Endothelial cell of umbilical vein (primary cell): ENCODE measurements at regions not wholly inside any gene's neighbourhood (a gene's known extent, or its start where the extent isn't known, plus 50 kb on each side); places are given as distances from the start of the nearest gene placed in this dataset.

Experiments
- BruUV-seq: library from RNA; stranded (reverse); fragments of 400-500 nt; replicated peaks from 2 replicates; lab custom pipeline; 2021; lab: Mats Ljungman, UMichigan
- CTCF ChIA-PET: fragments of 300-600, 350-600 bp; sonication (Branson Sonifier 250); formaldehyde crosslinking; loops from one replicate; lab custom pipeline; 2021; ENCODE audit warnings: antibody characterized with exemption, inconsistent platforms; lab: Charles Lee
- POLR2A ChIA-PET: fragments of 300-600, 350-600 bp; sonication (Branson Sonifier 250); formaldehyde crosslinking; loops from one replicate; lab custom pipeline; 2021; ENCODE audit warnings: antibody characterized with exemption, inconsistent platforms; lab: Charles Lee
- DNase-seq: peaks from one replicate; pipeline ENCODE4 v3.0.0-alpha.2; 2011; ENCODE audit warnings: low read depth, low spot score
- FAIRE-seq: peaks from 2 replicates; lab custom pipeline; 2011; peaks lifted over from hg19 to GRCh38; lab: Jason Lieb, UNC
- H2AFZ ChIP-seq: 2 replicates; pipeline ENCODE4 v1.6.0; 2012; ENCODE audit warnings: low read depth, low read length, control low read depth, inconsistent platforms
- H3K27ac ChIP-seq: 2 replicates; pipeline ENCODE4 v1.5.1; 2011; ENCODE audit warnings: low read depth, mild to moderate bottlenecking, control low read depth, low read length, moderate library complexity; ENCODE audit not compliant: insufficient read depth
- H3K27me3 ChIP-seq, 2 experiments: 2 replicates each; pipeline versions ENCODE4 v1.6.0 to v1.6.1; 2011; ENCODE audit warnings: low read length in 2 of 2, mixed read lengths in 1 of 2; ENCODE audit not compliant: control insufficient read depth in 2 of 2, insufficient read depth in 2 of 2
- H3K36me3 ChIP-seq, 2 experiments: 2 replicates in 1 of 2; 3 replicates in 1 of 2; pipeline ENCODE4 v1.5.1; 2011; ENCODE audit warnings: low read length in 2 of 2, mild to moderate bottlenecking in 1 of 2, moderate library complexity in 1 of 2; ENCODE audit not compliant: control insufficient read depth in 2 of 2, insufficient read depth in 2 of 2; ENCODE audit errors: extremely low read depth in 1 of 2
- H3K4me1 ChIP-seq: 3 replicates; pipeline ENCODE4 v1.5.1; 2011; ENCODE audit warnings: mild to moderate bottlenecking, low read length; ENCODE audit not compliant: control insufficient read depth, insufficient read depth; ENCODE audit errors: extremely low read depth
- H3K4me2 ChIP-seq: 2 replicates; pipeline ENCODE4 v1.6.1; 2011; ENCODE audit warnings: low read length, control low read depth, mixed read lengths; ENCODE audit not compliant: insufficient read depth
- H3K4me3 ChIP-seq, 3 experiments: fragments of 200-600 bp in 1 of 3; sonication (generic), shearing (Covaris generic) in 1 of 3; replicated peaks in 1 of 3; 2 replicates each; pipeline ENCODE4 v1.5.1; 2011 to 2016; ENCODE audit warnings: control low read depth in 3 of 3, low read length in 3 of 3, mild to moderate bottlenecking in 2 of 3, inconsistent platforms in 1 of 3, low read depth in 1 of 3, moderate library complexity in 1 of 3; ENCODE audit not compliant: insufficient read depth in 1 of 3
- H3K79me2 ChIP-seq: 2 replicates; pipeline ENCODE4 v1.6.0; 2012; ENCODE audit warnings: low read length, inconsistent platforms; ENCODE audit not compliant: control insufficient read depth, insufficient read depth
- H3K9ac ChIP-seq: replicated peaks from 2 replicates; pipeline ENCODE3; 2011; ENCODE audit warnings: low read length, control low read depth; ENCODE audit not compliant: insufficient read depth; ENCODE audit errors: extremely low read depth
- H3K9me1 ChIP-seq: replicated peaks from 3 replicates; pipeline ENCODE4 v1.6.0; 2011; ENCODE audit warnings: mild to moderate bottlenecking, low read length; ENCODE audit not compliant: control insufficient read depth, insufficient read depth; ENCODE audit errors: extremely low read depth
- H3K9me3 ChIP-seq: replicated peaks from 2 replicates; pipeline ENCODE4 v1.5.1; 2012; ENCODE audit warnings: low read length, inconsistent platforms; ENCODE audit not compliant: control insufficient read depth, insufficient read depth
- H4K20me1 ChIP-seq: replicated peaks from 2 replicates; pipeline ENCODE3; 2011; ENCODE audit warnings: mild to moderate bottlenecking, low read length; ENCODE audit not compliant: control insufficient read depth, insufficient read depth; ENCODE audit errors: extremely low read depth
- EZH2 ChIP-seq: IDR thresholded peaks from 2 replicates; pipeline ENCODE4 v1.6.1; 2012; ENCODE audit warnings: borderline replicate concordance, low read depth, mild to moderate bottlenecking, moderate library complexity, low read length, inconsistent platforms; ENCODE audit not compliant: severe bottlenecking
- FOS ChIP-seq: IDR thresholded peaks from 2 replicates; pipeline ENCODE4 v1.6.1; 2011; ENCODE audit warnings: mild to moderate bottlenecking, low read length, moderate library complexity, borderline replicate concordance; ENCODE audit not compliant: insufficient read depth
- GATA2 ChIP-seq: IDR thresholded peaks from 2 replicates; pipeline ENCODE4 v1.7.0; 2011; ENCODE audit warnings: low read depth, mild to moderate bottlenecking, moderate library complexity, mixed read lengths, low read length; ENCODE audit not compliant: insufficient read length, insufficient read depth
- JUN ChIP-seq: IDR thresholded peaks from 2 replicates; pipeline ENCODE4 v1.6.1; 2011; ENCODE audit warnings: borderline replicate concordance, low read depth; ENCODE audit not compliant: insufficient read length, insufficient read depth
- MAX ChIP-seq: IDR thresholded peaks from 2 replicates; pipeline ENCODE4 v1.6.1; 2011; ENCODE audit not compliant: insufficient read depth, insufficient read length
- MYC ChIP-seq: IDR thresholded peaks from one replicate; pipeline ENCODE4 v1.6.1; 2011; ENCODE audit warnings: mild to moderate bottlenecking, low read depth, low read length
- POLR2A ChIP-seq: IDR thresholded peaks from 2 replicates; pipeline ENCODE4 v1.6.1; 2012; ENCODE audit warnings: low read depth, mild to moderate bottlenecking, control low read depth, low read length
- POLR2AphosphoS5 ChIP-seq: IDR thresholded peaks from 2 replicates; pipeline ENCODE4 v1.6.1; 2012; ENCODE audit warnings: low read depth, mild to moderate bottlenecking, control low read depth, low read length, moderate library complexity; ENCODE audit not compliant: insufficient read depth
- dilution Hi-C: fragments of 300-500 bp; cut with MboI; formaldehyde crosslinking; loops from one replicate; pipeline ENCODE4 v1.15.0; 2019; ENCODE audit warnings: low sequenced_read_pairs; ENCODE audit not compliant: extremely low pct_ligation_motif_present
- intact Hi-C: fragments of 100-400 bp; cut with micrococcal nuclease; formaldehyde crosslinking; loops from one replicate; pipeline ENCODE4 v1.10.0; 2022
- TF ChIP-seq, protein P1 (sequence below), 2 donors: IDR thresholded peaks; 1 replicate in 1 of 2; 2 replicates in 1 of 2; pipeline ENCODE4 v1.5.1; 2011; ENCODE audit warnings: low read length in 2 of 2, mild to moderate bottlenecking in 2 of 2, moderate library complexity in 2 of 2, control low read depth in 1 of 2, inconsistent platforms in 1 of 2, low read depth in 1 of 2; ENCODE audit not compliant: insufficient read depth in 1 of 2; ENCODE audit errors: extremely low read depth in 1 of 2

GRCh38 chr15:27655056-27655455, 444.1 kb downstream of the OCA2 start:
- FAIRE-seq: no peak
- Histone ChIP-seq H3K9me3 (peaks cover 4% of the 10 kb centered on the region), H3K9ac (no peak overlapping the region), H4K20me1 (no peaks in the 10 kb centered on the region), H3K4me3 (no peak overlapping the region), H3K4me2 (no peak overlapping the region), H3K4me1 (no peaks in the 10 kb centered on the region), H3K79me2 (no peaks in the 10 kb centered on the region), H2AFZ (no peak overlapping the region), H3K27me3 (no peaks in the 10 kb centered on the region), H3K36me3 (no peaks in the 10 kb centered on the region), H3K9me1 (no peaks in the 10 kb centered on the region), H3K27ac (no peak overlapping the region)
- TF ChIP-seq JUN: no peak
- no peak for TF ChIP-seq GATA2
- TF ChIP-seq POLR2AphosphoS5: no peak
- no peak for TF ChIP-seq MYC
- no peak for TF ChIP-seq EZH2
- TF ChIP-seq MAX: no peak
- TF ChIP-seq POLR2A: no peak
- TF ChIP-seq, protein P1, sequence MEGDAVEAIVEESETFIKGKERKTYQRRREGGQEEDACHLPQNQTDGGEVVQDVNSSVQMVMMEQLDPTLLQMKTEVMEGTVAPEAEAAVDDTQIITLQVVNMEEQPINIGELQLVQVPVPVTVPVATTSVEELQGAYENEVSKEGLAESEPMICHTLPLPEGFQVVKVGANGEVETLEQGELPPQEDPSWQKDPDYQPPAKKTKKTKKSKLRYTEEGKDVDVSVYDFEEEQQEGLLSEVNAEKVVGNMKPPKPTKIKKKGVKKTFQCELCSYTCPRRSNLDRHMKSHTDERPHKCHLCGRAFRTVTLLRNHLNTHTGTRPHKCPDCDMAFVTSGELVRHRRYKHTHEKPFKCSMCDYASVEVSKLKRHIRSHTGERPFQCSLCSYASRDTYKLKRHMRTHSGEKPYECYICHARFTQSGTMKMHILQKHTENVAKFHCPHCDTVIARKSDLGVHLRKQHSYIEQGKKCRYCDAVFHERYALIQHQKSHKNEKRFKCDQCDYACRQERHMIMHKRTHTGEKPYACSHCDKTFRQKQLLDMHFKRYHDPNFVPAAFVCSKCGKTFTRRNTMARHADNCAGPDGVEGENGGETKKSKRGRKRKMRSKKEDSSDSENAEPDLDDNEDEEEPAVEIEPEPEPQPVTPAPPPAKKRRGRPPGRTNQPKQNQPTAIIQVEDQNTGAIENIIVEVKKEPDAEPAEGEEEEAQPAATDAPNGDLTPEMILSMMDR (IDR thresholded peaks at IDR 0.05; ENCODE audit: extremely low read depth in 1 of 2, insufficient read depth in 1 of 2, low read depth in 1 of 2, low read length in 2 of 2): no peak
- TF ChIP-seq FOS: no peak
- ChIA-PET POLR2A (no interaction called here), CTCF (no interaction called here)
- intact Hi-C loops (no loop called here), dilution Hi-C loops (no loop called here)
- DNase-seq: no peak
- no TSS peak for BruUV-seq
